ENCODE measurements at regions not wholly inside any gene's neighbourhood (a gene's known extent, or its start where the extent isn't known, plus 50 kb on each side); places are given as distances from the start of the nearest gene placed in this dataset.

DNA sequence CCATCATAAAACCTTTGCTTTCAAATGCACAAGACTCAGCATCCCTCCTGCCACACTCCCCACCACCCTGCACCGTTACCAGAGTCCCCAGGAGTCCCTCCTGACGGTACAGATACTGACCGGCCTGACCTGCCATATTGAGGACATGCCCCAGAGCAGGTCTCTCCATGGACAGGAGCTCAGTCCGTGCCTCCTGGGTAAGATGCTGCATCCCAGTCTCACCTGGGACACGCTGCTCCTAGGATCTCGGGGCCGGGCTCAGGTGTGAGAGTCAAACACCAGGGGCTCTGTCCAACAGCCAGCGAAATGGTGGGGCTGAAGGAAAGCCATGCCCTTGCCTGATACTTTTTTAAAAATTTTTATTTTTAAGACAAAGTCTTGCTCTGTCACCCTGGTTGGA is 328.3 kb downstream of the SHANK2 start:
- H3K36me3 ChIP-seq (ENCODE audit: insufficient read depth, low read length, poor library complexity, severe bottlenecking): no peaks in the 10 kb centered on the region
- no peaks in the 10 kb centered on the region for H3K4me1 ChIP-seq (ENCODE audit: insufficient read depth, low read length, poor library complexity, severe bottlenecking)
- CTCF ChIA-PET: no interaction called here
- intact Hi-C loops (cut with micrococcal nuclease; ENCODE audit: unreplicated experiment): no loop called here
- no peaks in the 10 kb centered on the region for H3K27me3 ChIP-seq (replicated peaks; ENCODE audit: insufficient read depth, low read depth, low read length, poor library complexity)
- no peak overlapping the region for H3K27ac ChIP-seq (ENCODE audit: low read depth, low read length, poor library complexity, severe bottlenecking)
- DNase-seq (ENCODE audit: low spot score): no peak
- BruUV-seq (replicated peaks): no TSS peak
- no peak for TF ChIP-seq EZH2 (IDR thresholded peaks at IDR 0.05; ENCODE audit: borderline replicate concordance, low read depth, low read length, poor library complexity, severe bottlenecking)
- TF ChIP-seq, protein P1, sequence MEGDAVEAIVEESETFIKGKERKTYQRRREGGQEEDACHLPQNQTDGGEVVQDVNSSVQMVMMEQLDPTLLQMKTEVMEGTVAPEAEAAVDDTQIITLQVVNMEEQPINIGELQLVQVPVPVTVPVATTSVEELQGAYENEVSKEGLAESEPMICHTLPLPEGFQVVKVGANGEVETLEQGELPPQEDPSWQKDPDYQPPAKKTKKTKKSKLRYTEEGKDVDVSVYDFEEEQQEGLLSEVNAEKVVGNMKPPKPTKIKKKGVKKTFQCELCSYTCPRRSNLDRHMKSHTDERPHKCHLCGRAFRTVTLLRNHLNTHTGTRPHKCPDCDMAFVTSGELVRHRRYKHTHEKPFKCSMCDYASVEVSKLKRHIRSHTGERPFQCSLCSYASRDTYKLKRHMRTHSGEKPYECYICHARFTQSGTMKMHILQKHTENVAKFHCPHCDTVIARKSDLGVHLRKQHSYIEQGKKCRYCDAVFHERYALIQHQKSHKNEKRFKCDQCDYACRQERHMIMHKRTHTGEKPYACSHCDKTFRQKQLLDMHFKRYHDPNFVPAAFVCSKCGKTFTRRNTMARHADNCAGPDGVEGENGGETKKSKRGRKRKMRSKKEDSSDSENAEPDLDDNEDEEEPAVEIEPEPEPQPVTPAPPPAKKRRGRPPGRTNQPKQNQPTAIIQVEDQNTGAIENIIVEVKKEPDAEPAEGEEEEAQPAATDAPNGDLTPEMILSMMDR (conservative IDR thresholded peaks at IDR 0.05; ENCODE audit: low read depth, low read length): no peak
- POLR2A ChIA-PET (ENCODE audit: low non-redundant PET): no interaction called here
- no peak overlapping the region for H3K4me3 ChIP-seq (ENCODE audit: low read depth, low read length, poor library complexity, severe bottlenecking)
- peaks cover 23% of the 10 kb centered on the region for H3K9me3 ChIP-seq (ENCODE audit: low read depth, low read length, poor library complexity, severe bottlenecking)

DNA sequence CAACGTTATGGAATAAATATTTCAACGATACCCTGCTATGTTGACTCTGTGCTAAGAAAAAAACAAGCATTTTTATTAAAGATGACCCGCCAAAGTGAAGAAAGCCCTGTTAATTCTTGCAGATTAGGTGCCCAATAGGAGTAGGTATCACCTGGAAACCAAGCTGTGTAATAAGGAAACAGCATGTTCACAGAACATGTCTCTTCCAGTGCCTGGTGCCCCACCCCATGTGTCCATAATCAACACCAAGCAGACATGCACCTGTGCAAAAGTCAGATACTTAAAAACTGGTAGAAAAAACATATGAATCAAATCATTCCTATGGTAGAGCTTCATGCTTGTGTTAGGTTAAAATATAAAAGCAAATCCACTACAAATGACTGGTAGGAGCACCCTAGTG is 327.1 kb downstream of the SHANK2 start:
- TF ChIP-seq EZH2 (IDR thresholded peaks at IDR 0.05; ENCODE audit: borderline replicate concordance, low read depth, low read length, poor library complexity, severe bottlenecking): no peak
- TF ChIP-seq, protein P1 (conservative IDR thresholded peaks at IDR 0.05; ENCODE audit: low read depth, low read length): no peak
- ChIA-PET POLR2A (ENCODE audit: low non-redundant PET) (no interaction called here), CTCF (no interaction called here)
- no TSS peak for BruUV-seq (replicated peaks)
- peaks cover 23% of the 10 kb centered on the region for H3K9me3 ChIP-seq (ENCODE audit: low read depth, low read length, poor library complexity, severe bottlenecking)
- intact Hi-C loops (cut with micrococcal nuclease; ENCODE audit: unreplicated experiment): no loop called here
- H3K4me3 ChIP-seq (ENCODE audit: low read depth, low read length, poor library complexity, severe bottlenecking): no peak overlapping the region
- H3K36me3 ChIP-seq (ENCODE audit: insufficient read depth, low read length, poor library complexity, severe bottlenecking): no peaks in the 10 kb centered on the region
- H3K27ac ChIP-seq (ENCODE audit: low read depth, low read length, poor library complexity, severe bottlenecking): no peak overlapping the region
- no peaks in the 10 kb centered on the region for H3K4me1 ChIP-seq (ENCODE audit: insufficient read depth, low read length, poor library complexity, severe bottlenecking)
- no peak for DNase-seq (ENCODE audit: low spot score)
- H3K27me3 ChIP-seq (replicated peaks; ENCODE audit: insufficient read depth, low read depth, low read length, poor library complexity): no peaks in the 10 kb centered on the region

DNA sequence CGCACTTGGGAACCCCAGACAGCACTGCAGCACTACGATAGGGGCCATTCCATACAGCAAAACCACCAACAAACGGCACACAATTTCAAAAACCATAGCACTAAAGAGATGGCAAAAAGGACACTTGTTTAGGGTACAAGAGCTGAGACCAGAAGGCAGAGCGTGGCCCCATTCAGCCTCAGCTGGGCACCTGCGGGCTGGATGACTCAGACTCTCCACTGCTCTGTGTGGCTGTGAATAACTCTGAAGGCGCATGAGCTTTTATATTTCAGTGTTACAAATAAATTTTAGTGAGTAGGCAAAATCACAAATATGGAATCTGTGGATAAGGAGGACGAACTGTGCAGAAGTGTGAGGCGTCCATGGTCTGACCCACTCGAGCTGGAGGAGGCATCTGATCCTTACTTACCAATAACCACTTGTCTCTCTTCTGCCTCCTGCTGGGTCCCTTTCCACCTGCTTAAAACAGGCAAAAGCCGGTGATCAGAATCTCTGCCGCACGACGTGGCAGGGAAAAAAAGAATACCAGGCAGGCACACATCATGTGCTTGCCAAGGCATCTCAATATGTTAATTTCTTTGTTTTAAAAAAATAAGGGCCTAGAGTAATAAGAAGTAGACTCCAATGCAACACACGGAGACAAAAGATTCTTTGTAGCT is 325.7 kb downstream of the SHANK2 start:
- Histone ChIP-seq H3K27ac (ENCODE audit: low read depth, low read length, poor library complexity, severe bottlenecking) (no peak overlapping the region), H3K9me3 (ENCODE audit: low read depth, low read length, poor library complexity, severe bottlenecking) (peaks cover 16% of the 10 kb centered on the region), H3K4me1 (ENCODE audit: insufficient read depth, low read length, poor library complexity, severe bottlenecking) (no peaks in the 10 kb centered on the region), H3K36me3 (ENCODE audit: insufficient read depth, low read length, poor library complexity, severe bottlenecking) (no peaks in the 10 kb centered on the region), H3K4me3 (ENCODE audit: low read depth, low read length, poor library complexity, severe bottlenecking) (no peak overlapping the region), H3K27me3 (replicated peaks; ENCODE audit: insufficient read depth, low read depth, low read length, poor library complexity) (peaks cover 6% of the 10 kb centered on the region)
- ChIA-PET POLR2A (ENCODE audit: low non-redundant PET) (no interaction called here), CTCF (no interaction called here)
- TF ChIP-seq EZH2 (IDR thresholded peaks at IDR 0.05; ENCODE audit: borderline replicate concordance, low read depth, low read length, poor library complexity, severe bottlenecking): no peak
- TF ChIP-seq, protein P1 (conservative IDR thresholded peaks at IDR 0.05; ENCODE audit: low read depth, low read length): no peak
- intact Hi-C loops (cut with micrococcal nuclease; ENCODE audit: unreplicated experiment): no loop called here
- no peak for DNase-seq (ENCODE audit: low spot score)
- no TSS peak for BruUV-seq (replicated peaks)

Measured in A673 (cell line).